Activated naive CD4-positive, alpha-beta T cell treated with anti-CD3 and anti-CD28 coated beads, Interleukin-2, amount 50 U/mL, for 16 hours (primary cell): ENCODE measurements at regions not wholly inside any gene's neighbourhood (a gene's known extent, or its start where the extent isn't known, plus 50 kb on each side); places are given as distances from the start of the nearest gene placed in this dataset.
"Not testable (repeated sequence)": the region's sequence is repeated elsewhere in the genome, so short reads cannot be mapped to it uniquely, and the experiment has no call there.

Experiments
- DNase-seq: peaks from one replicate; pipeline ENCODE4 v3.0.0-alpha.2; 2020

DNA sequence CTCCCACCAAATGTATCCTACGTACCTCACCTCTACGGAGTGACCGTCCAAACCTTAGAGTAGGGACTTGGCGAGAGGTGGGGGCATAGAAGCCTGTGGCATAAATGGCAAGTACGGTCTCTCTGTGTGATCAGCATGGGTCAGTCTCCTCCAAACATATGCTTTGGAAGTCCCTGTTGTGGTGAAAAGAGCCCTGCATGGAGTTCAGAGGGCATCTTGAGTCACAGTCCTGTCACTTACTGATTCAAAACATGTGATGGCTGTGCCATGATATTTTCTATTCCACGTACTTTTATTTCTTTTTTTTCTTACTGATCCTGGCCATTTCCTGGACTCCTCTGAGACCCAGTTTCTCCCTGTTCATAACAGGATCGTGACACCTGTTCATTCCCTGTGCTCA lies 67.5 kb upstream of the CEP85L start:
- no peak for DNase-seq

DNA sequence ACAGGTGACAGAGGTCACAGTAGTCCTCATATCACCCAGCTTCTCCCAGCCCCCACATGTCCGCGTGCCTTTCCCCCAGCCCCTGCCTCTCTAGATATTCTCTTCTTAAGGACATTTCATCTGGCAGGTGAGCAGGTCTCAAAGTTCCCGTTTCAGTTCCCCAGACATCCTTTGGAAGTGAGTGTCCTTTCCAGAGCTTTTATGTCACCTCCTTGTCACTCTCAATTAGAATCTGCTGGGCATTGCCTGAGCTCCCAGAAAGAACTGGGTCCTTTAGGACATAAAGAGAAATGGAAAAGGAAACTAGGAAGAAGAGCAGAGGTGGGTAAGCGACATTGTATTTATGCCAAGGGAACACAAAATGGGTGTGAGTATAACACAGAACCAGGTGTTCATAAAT lies 66.9 kb upstream of the CEP85L start:
- no peak for DNase-seq

DNA sequence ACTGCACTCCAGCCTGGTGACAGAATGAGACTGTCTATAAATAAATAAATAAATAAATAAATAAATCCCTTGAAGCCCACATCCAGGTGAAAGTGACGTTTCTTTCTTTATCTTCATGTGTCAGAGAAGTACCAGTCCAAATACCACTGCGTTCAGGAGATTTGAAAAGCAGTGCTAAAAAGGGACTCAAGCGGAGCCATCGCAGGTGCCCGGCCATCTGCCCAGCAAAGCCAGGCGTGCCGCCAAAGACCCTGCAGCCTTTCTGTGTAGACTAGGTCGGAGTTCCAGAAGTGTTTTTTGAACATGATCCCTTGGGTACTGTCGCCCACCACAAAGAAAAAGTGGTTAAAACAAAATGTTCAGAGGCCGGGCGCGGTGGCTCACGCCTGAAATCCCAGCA lies 65.7 kb upstream of the CEP85L start:
- no peak for DNase-seq

DNA sequence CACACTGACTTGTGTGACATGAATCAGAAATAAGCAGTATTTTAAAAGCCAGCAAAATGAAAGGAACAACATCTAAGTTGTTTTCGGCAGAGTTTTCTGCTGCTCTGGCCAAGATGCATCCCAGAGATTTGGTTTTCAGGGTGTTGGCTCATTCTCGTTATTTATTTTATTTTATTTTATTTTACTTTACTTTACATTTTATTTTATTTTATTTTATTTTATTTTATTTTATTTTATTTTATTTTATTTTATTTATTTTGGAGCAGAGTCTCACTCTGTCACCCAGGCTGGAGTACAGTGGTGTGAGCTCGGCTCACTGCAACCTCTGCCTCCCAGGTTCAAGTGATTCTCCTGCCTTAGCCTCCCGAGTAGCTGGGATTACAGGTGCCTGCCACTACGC lies 64.5 kb upstream of the CEP85L start:
- DNase-seq: not testable (repeated sequence)

DNA sequence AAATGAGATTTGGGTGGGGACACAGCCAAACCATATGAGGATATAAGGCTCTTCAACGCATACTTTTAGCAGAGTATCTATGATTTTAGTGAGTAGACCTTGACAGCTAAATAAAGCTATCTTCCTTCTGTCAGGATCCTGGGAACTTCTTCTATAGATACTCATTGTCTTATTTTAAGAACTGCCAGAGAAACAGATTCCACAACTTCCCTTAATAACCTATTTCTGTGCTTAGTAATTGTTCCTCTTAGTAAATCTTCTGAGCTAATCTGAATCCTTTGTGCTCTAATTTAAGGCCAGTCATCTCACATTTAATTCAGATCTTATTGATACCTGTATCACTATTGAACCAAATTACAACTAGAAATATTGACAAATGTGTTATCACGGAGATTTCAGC lies 64.0 kb upstream of the CEP85L start:
- no peak for DNase-seq

DNA sequence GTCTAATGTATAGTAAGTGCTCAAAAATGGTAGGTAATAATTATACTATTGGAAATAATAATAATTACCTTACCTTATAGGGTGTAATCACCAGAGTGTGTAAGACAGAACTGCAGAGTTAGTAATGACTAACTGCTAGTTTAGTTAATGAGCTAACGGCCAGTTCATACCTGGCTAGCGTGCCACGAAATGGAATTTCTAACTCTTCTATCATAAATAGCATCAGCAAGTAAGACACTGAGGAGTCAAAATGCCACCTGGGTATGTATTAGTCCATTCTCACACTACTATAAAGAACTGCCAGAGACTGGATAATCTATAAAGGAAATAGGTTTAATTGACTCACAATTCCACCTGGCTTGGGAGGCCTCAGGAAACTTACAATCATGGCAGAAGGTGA lies 63.4 kb upstream of the CEP85L start:
- DNase-seq: no peak

DNA sequence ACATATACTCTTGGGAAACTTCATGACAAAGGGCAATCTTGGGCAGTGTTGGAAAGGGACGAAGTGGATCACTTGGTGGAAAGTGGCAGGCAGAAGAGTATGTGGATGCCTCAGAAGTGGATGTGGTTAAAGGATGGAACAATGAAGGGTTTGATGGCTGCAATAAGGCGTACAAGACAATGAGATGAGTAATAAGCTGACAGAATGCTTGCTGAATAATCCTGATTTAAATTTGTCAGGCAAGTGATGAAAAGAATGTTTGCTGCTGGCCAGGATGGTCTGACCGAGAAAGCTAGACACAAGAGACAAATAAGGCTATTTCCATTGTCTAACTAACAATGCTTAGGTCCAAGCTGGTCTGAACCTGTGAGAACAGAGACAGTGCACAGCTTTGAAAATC lies 61.6 kb upstream of the CEP85L start:
- no peak for DNase-seq

DNA sequence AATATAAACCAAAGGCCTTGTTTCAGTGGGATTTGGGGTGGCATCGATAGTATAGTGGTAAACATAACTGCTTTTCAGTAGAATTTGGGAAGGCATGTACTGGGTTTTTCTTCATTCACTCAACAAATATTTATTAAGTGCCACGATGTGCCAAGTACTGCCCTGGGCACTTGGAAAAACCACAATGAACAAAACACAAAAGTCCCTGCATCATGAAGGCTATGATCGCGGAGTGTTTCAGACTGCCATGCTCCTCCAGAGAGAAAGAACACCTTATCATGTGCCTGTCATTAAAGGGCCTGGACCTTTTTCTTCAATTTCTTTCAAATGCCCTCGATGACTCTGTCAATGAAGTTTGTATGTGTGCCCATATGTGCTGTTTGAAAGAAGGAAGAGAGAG lies 59.2 kb upstream of the CEP85L start:
- no peak for DNase-seq

DNA sequence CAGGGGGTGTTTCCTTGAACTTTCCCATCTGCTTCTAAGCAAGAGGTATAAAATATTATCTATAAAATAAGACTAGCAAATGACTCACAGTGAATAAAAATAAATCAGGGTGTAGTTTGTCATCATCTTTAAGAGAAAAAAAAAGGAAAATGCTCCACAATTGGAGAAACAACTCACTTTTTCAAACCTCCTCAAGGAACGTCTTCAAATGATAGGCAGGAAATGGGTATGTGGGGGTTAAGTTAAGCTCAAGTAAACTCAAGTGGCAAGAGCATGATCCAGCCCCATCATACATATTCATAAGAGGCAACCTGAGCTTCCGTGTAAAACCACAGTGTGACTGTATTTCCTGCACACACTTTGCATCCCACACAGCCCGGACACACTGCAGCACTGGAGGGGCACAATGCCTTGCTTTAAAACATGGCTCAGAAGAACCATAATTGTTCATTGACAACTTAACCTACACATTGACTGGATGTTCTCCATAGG lies 58.5 kb upstream of the CEP85L start:
- peak; percentile 74 for DNase-seq

DNA sequence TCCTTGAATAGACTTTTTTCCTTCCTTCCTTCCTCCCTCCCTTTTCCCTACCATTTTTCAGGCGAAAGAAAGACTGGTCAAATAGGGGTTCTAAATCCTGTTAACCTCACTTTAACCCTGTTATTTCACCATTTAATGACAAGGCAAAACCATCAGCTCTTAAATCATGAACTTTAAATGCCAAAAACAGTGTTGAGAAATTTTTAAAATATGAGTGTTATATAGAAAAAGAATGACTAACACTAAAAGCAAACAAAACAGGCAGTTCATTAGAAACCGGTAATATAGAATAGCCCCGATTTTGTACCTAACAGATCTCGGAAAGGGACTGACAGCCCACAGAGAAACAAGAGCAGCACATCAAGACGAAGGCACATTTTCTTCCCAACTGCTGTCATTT lies 57.4 kb upstream of the CEP85L start:
- no peak for DNase-seq

DNA sequence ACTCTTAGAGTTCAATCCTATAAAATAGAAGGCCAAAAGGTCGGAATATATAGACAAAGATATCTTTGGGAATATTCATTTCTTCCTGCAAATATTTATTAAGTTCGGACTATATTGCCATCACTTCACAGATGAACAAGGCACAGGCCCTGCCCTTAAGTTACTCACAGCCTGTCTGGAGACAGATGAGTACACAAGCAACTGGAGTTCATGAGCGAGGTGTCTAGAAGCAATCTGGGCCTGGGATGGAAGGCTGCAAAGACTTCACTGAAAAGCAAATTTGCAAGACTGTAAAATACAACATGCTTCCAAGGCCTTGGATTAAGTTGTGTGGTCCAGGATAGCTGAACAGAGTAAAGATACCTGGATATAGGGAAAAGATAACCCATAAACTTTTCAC lies 56.7 kb upstream of the CEP85L start:
- no peak for DNase-seq

DNA sequence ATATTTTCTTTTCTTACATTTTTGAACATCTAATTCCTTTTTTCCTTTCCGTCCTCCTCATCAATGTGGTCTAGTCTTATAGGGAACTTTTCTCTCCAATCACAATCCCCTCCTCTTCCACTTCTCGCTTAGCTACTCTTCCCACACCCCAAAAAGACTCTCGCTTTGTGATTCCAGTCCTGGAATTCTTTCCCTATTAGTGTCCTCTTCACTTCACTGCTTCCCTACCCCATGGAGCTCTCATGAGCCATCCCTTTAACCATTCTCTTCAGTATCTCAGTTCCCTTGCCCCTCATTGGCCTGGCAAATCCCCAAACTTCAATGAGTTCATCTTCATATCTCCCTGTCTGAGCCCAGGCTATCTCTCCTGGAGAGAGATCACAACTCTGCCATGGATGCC lies 55.3 kb upstream of the CEP85L start:
- no peak for DNase-seq

DNA sequence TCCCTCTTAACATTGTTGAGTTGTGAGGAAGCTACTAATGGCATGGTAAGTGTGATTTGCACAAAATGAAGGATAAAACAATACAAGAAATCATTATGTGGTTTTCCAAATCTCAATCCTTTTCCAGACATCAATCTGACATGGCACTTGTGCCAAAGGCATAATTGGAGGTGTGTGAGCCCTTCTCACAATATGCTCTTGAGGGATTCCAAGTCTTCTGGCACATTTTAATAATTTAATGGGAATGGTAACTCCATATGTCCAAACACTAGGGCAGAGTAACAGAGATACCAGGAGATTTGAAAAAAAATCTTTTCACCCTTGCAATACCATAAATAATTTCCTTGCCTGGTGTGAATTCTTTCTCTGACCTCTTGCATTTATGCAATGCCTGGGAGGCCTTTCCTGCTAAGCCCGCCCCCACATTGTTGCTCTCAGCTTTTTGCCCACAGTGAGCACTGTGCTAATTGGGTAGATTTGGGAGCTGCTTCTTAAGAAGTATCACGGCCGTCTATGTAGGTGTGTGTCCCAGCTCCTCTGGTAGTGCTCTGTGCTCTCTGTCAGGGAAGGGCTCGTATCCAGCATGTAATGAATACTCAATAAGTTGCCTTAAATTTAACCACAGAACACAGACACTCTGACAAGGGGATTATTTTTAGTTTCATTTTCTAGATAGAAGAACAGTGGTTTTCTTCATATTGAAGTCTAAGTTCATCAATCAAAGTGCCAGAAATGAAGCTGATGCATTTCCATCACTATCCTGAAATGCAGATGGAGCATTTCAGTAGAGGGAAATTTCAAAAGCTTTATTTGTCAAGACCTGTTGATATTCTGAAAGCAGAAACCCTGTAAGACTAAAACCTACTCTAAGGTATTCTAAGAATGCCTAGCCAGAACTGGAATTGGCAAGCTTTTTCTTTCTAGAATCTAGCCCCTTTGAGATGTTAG lies 54.4 kb upstream of the CEP85L start:
- no peak for DNase-seq

DNA sequence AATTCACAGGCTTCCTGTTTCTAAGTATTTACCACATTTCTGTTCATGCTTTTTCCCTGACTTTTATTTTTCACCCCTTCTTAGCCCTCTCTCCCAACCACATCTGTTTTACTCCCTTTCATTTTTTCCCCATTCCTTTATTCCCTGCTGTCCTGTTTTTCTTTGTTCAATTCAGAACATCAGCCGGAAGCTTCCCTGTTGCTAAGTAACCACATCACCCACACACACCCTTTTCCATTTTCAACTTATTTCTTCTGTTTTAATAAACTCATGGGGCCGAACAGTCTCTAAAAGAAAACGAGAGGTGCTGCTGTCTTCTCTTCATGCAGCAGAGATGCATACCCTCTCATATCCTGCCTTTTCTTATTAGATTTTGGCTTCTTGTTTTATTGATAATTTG lies 53.5 kb upstream of the CEP85L start:
- DNase-seq: no peak

DNA sequence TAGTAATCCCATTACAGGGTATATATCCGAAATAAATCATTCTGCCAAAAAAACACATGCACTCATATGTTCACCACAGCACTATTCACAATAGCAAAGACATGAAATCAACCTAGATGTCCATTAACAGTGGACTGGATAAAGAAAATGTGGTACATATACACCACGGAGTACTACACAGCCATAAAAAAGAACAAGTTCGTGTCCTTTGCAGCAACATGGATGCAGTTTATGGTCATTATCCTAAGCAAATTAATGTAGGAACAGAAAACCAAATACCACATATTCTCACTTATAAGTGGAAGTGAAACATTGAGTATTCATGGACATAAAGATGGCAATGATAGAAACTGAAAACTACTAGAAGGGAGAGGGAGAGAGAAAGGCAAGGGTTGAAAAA lies 49.9 kb upstream of the CEP85L start:
- DNase-seq: not testable (repeated sequence)
